Medulla oblongata (tissue), 1 donor: ENCODE measurements at regions not wholly inside any gene's neighbourhood (a gene's known extent, or its start where the extent isn't known, plus 50 kb on each side); places are given as distances from the start of the nearest gene placed in this dataset.

ENCODE experiments used
- DNase-seq: peaks from one replicate; pipeline ENCODE4 v3.0.0-alpha.2; 2015; ENCODE audit errors: extremely low spot score

- DNase-seq: no peak
Measured at GRCh38 chr4:169811476-169811875, 53.7 kb upstream of the HPF1 start.

DNA sequence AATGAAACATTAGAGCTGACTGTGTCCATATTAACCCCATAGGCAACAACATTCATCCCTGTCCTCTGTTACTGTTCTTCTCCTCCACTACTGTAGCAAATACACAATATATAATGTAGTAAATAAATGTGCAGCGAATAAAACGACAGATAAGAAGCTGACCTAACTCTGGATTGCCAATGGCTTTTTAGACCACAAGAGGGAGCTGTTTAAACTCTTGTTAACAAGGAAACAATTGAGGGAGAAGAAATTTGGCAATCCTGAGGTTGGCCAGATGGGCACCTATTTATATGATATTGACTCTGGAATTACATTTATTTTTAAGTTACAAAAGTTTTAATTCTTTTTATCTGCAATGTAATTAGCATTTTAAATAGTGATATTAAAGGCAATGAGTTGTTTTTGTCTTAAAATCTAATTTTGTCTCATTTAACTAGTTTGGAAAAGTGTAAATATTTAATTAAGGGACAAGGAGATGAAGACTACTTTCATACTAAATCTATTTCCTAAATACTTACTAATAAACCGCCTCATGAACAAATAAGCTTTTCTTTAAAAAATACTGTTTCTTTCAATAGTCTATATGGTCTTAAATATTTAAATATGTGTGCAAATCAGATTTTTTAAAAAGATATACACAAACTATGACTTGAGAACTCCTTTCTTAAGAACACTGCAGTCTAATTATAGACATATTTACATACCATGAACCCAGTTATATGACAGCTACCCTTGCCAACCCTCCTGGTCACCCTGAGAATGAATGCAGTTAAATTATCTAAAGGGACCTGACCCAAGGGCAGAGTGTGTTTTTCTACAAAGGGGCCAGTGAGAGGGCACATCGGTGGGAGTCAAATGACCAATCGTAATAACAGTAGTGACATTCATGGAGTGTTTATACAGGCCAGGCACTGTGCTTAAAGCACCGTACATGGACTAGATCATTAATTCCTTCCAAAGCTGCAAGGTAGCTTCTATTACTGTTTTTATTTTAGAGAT lies 52.9 kb upstream of the HPF1 start:
- DNase-seq: peak; percentile 96

- no peak for DNase-seq
Measured at GRCh38 chr4:169807934-169808509, 50.3 kb upstream of the HPF1 start.
